ENCODE measurements at regions not wholly inside any gene's neighbourhood (a gene's known extent, or its start where the extent isn't known, plus 50 kb on each side); places are given as distances from the start of the nearest gene placed in this dataset.

GRCh38 chr16:52167328-52167727, 379.6 kb downstream of the TOX3 start:
- H3K4me2 ChIP-seq (ENCODE audit: low read length): no peak overlapping the region
- no peaks in the 10 kb centered on the region for H3K36me3 ChIP-seq (ENCODE audit: insufficient read depth, low read length)
- TF ChIP-seq CTCF (conservative IDR thresholded peaks at IDR 0.05; ENCODE audit: low read length) (no peak), EZH2phosphoT487 (IDR thresholded peaks at IDR 0.05; ENCODE audit: borderline replicate concordance, low read depth, low read length) (no peak)
- H3K9me2 ChIP-seq (ENCODE audit: insufficient read depth, low read length): no peaks in the 10 kb centered on the region
- no peak overlapping the region for H3K27ac ChIP-seq (ENCODE audit: low read depth, low read length, poor library complexity, severe bottlenecking)
- H3K4me1 ChIP-seq (ENCODE audit: insufficient read depth, low read length, poor library complexity, severe bottlenecking): no peaks in the 10 kb centered on the region
- intact Hi-C loops (cut with micrococcal nuclease; ENCODE audit: unreplicated experiment): no loop called here
- no peaks in the 10 kb centered on the region for H4K20me1 ChIP-seq (ENCODE audit: insufficient read depth, low read length)
- no peak overlapping the region for H3K4me3 ChIP-seq (ENCODE audit: low read depth, low read length, poor library complexity, severe bottlenecking)
- POLR2A ChIA-PET: no interaction called here
- no peaks in the 10 kb centered on the region for H3K9me3 ChIP-seq (ENCODE audit: low read length)
- no TSS peak for BruUV-seq (replicated peaks)
- H3K79me2 ChIP-seq (ENCODE audit: insufficient read depth, low read depth, low read length): no peaks in the 10 kb centered on the region
- DNase-seq (ENCODE audit: low spot score): no peak
- CTCF ChIA-PET (ENCODE audit: unreplicated experiment): no interaction called here
- H2AFZ ChIP-seq (ENCODE audit: low read length): no peak overlapping the region

- Histone ChIP-seq H4K20me1 (ENCODE audit: insufficient read depth, low read length) (no peaks in the 10 kb centered on the region), H3K4me2 (ENCODE audit: low read length) (no peak overlapping the region), H3K79me2 (ENCODE audit: insufficient read depth, low read depth, low read length) (no peaks in the 10 kb centered on the region), H3K36me3 (ENCODE audit: insufficient read depth, low read length) (no peaks in the 10 kb centered on the region), H2AFZ (ENCODE audit: low read length) (no peak overlapping the region), H3K9me3 (ENCODE audit: low read length) (no peaks in the 10 kb centered on the region), H3K27ac (ENCODE audit: low read depth, low read length, poor library complexity, severe bottlenecking) (no peak overlapping the region), H3K4me3 (ENCODE audit: low read depth, low read length, poor library complexity, severe bottlenecking) (no peak overlapping the region), H3K9me2 (ENCODE audit: insufficient read depth, low read length) (no peaks in the 10 kb centered on the region), H3K4me1 (ENCODE audit: insufficient read depth, low read length, poor library complexity, severe bottlenecking) (no peaks in the 10 kb centered on the region)
- POLR2A ChIA-PET: interaction anchor here (0.6 kb wide), 1 partner anchor 51 kb away, joined by 3 read pairs; no protein-coding TSS in a partner anchor
- no TSS peak for BruUV-seq (replicated peaks)
- intact Hi-C loops (cut with micrococcal nuclease; ENCODE audit: unreplicated experiment): no loop called here
- DNase-seq (ENCODE audit: low spot score): no peak
- TF ChIP-seq CTCF (conservative IDR thresholded peaks at IDR 0.05; ENCODE audit: low read length): no peak
- CTCF ChIA-PET (ENCODE audit: unreplicated experiment): no interaction called here
Observed at GRCh38 chr16:52165961-52166360, 381.0 kb downstream of the TOX3 start.

- CTCF ChIA-PET (ENCODE audit: unreplicated experiment): no interaction called here
- no peak overlapping the region for H3K4me2 ChIP-seq (ENCODE audit: low read length)
- POLR2A ChIA-PET: no interaction called here
- no peaks in the 10 kb centered on the region for H3K79me2 ChIP-seq (ENCODE audit: insufficient read depth, low read depth, low read length)
- no peak overlapping the region for H3K27ac ChIP-seq (ENCODE audit: low read depth, low read length, poor library complexity, severe bottlenecking)
- no peaks in the 10 kb centered on the region for H3K36me3 ChIP-seq (ENCODE audit: insufficient read depth, low read length)
- TF ChIP-seq CTCF (conservative IDR thresholded peaks at IDR 0.05; ENCODE audit: low read length) (no peak), EZH2phosphoT487 (IDR thresholded peaks at IDR 0.05; ENCODE audit: borderline replicate concordance, low read depth, low read length) (no peak)
- no peak overlapping the region for H3K4me3 ChIP-seq (ENCODE audit: low read depth, low read length, poor library complexity, severe bottlenecking)
- no peaks in the 10 kb centered on the region for H3K9me3 ChIP-seq (ENCODE audit: low read length)
- no peaks in the 10 kb centered on the region for H3K4me1 ChIP-seq (ENCODE audit: insufficient read depth, low read length, poor library complexity, severe bottlenecking)
- H4K20me1 ChIP-seq (ENCODE audit: insufficient read depth, low read length): no peaks in the 10 kb centered on the region
- no TSS peak for BruUV-seq (replicated peaks)
- no peak overlapping the region for H2AFZ ChIP-seq (ENCODE audit: low read length)
- intact Hi-C loops (cut with micrococcal nuclease; ENCODE audit: unreplicated experiment): no loop called here
- no peak for DNase-seq (ENCODE audit: low spot score)
- no peaks in the 10 kb centered on the region for H3K9me2 ChIP-seq (ENCODE audit: insufficient read depth, low read length)
Observed at GRCh38 chr16:52149003-52149402, 397.9 kb downstream of the TOX3 start.

Measured in OCI-LY7 (cell line).